SK-N-SH (cell line): ENCODE measurements at regions not wholly inside any gene's neighbourhood (a gene's known extent, or its start where the extent isn't known, plus 50 kb on each side); places are given as distances from the start of the nearest gene placed in this dataset.

Source experiments
- CHD2 ChIP-seq: fragments of 150-350 bp; IDR thresholded peaks from 2 replicates; pipeline ENCODE4 v1.6.1; 2018; ENCODE audit warnings: low read length; ENCODE audit not compliant: partially characterized antibody
- CTCF ChIP-seq: fragments of 200-600 bp; sonication (generic); IDR thresholded peaks from 2 replicates; pipeline ENCODE4 v1.6.1; 2017; ENCODE audit warnings: antibody characterized with exemption, mild to moderate bottlenecking, moderate library complexity
- FOXJ3 ChIP-seq: sonication (generic); formaldehyde crosslinking; IDR thresholded peaks from 2 replicates; pipeline ENCODE4 v1.5.1; 2020; ENCODE audit warnings: mild to moderate bottlenecking, missing genetic modification reagents
- NRF1 ChIP-seq: IDR thresholded peaks from 2 replicates; pipeline ENCODE4 v1.6.1; 2012; ENCODE audit warnings: low read depth, mild to moderate bottlenecking, low read length
- SMC3 ChIP-seq: IDR thresholded peaks from 2 replicates; pipeline ENCODE4 v1.6.1; 2012; ENCODE audit warnings: low read depth, low read length, improper control_type of control experiment

- TF ChIP-seq FOXJ3 (CRISPR knock-in tag) (no peak), CTCF (no peak), NRF1 (no peak), SMC3 (no peak), CHD2 (no peak)
These were observed 378.1 kb downstream of the NSUN3 start for GRCh38 chr3:94440767-94441493.
